ENCODE measurements at regions not wholly inside any gene's neighbourhood (a gene's known extent, or its start where the extent isn't known, plus 50 kb on each side); places are given as distances from the start of the nearest gene placed in this dataset.

DNA sequence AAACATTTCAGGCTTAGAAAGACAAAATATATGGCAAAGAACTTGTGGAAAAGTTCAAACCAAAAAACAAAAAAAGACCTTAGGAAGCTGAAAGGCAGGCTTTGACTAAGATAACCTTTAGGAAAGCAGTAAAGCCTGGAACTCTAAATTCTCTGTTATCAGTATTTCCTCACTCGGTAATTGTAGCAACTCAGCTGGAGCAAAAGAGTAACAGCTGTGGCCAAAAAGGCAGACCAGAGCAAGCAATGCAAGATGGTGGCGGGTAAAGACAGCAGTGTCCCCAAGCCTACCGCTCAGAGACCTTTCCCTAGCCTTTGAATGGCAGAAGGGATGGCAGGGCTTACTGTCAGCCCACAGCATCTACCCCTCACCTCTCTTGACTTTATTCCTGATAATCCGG, 63.1 kb upstream of the KLHL13 start:
- TF ChIP-seq, protein P1, sequence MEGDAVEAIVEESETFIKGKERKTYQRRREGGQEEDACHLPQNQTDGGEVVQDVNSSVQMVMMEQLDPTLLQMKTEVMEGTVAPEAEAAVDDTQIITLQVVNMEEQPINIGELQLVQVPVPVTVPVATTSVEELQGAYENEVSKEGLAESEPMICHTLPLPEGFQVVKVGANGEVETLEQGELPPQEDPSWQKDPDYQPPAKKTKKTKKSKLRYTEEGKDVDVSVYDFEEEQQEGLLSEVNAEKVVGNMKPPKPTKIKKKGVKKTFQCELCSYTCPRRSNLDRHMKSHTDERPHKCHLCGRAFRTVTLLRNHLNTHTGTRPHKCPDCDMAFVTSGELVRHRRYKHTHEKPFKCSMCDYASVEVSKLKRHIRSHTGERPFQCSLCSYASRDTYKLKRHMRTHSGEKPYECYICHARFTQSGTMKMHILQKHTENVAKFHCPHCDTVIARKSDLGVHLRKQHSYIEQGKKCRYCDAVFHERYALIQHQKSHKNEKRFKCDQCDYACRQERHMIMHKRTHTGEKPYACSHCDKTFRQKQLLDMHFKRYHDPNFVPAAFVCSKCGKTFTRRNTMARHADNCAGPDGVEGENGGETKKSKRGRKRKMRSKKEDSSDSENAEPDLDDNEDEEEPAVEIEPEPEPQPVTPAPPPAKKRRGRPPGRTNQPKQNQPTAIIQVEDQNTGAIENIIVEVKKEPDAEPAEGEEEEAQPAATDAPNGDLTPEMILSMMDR (IDR thresholded peaks at IDR 0.05), result no peak
- TF ChIP-seq POLR2A (IDR thresholded peaks at IDR 0.05), result no peak
- 81 to 85% methylated on average over 4 of the region's 4 CpGs for WGBS, 2 donors
- no peak overlapping the region for H3K4me3 ChIP-seq (ENCODE audit: low read depth, poor library complexity, severe bottlenecking)
- no peak for DNase-seq (ENCODE audit: low spot score in 2 of 2)
- intact Hi-C loops (cut with DNase I; ENCODE audit: low total_unique reads), result no loop called here

- intact Hi-C loops (cut with DNase I; ENCODE audit: low total_unique reads), result no loop called here
- 19 to 37% methylated on average over 4 of the region's 4 CpGs for WGBS, 2 donors
- DNase-seq (ENCODE audit: low spot score in 2 of 2), result no peak
- TF ChIP-seq POLR2A (IDR thresholded peaks at IDR 0.05), result no peak
- TF ChIP-seq, protein P1 (IDR thresholded peaks at IDR 0.05), result no peak
- no peak overlapping the region for H3K4me3 ChIP-seq (ENCODE audit: low read depth, poor library complexity, severe bottlenecking)
Measured at GRCh38 chrX:118181030-118181429, 64.4 kb upstream of the KLHL13 start.

DNA sequence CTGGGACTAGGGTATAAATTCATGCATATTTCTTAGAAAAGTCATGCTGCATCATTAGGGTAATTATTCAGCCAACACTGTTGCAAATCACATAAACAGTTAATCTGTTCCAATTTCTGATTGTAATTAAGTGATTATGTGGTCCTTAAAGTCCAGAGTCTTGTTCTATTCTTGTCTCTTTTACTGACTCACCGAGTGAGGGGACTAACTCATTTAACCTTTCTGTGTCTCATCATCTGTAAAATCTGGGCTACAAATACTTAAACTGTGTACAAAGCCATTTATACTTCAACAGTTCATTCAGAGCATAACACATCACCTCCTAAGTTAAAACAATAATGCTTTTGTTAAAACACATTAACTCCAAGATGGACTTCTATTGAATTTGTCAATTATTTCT, 65.4 kb upstream of the KLHL13 start:
- 11 to 23% methylated on average over 1 of the region's 1 CpG for WGBS, 2 donors
- H3K4me3 ChIP-seq (ENCODE audit: low read depth, poor library complexity, severe bottlenecking), result no peak overlapping the region
- DNase-seq (ENCODE audit: low spot score in 2 of 2), result no peak
- no peak for TF ChIP-seq POLR2A (IDR thresholded peaks at IDR 0.05)
- TF ChIP-seq, protein P1 (IDR thresholded peaks at IDR 0.05), result no peak
- intact Hi-C loops (cut with DNase I; ENCODE audit: low total_unique reads), result no loop called here

GRCh38 chrX:118182681-118183080, 66.1 kb upstream of the KLHL13 start:
- no peak overlapping the region for H3K4me3 ChIP-seq (ENCODE audit: low read depth, poor library complexity, severe bottlenecking)
- intact Hi-C loops (cut with DNase I; ENCODE audit: low total_unique reads), result no loop called here
- DNase-seq (ENCODE audit: low spot score in 2 of 2), result no peak
- TF ChIP-seq POLR2A (IDR thresholded peaks at IDR 0.05), result no peak
- TF ChIP-seq, protein P1 (IDR thresholded peaks at IDR 0.05), result no peak
- WGBS, 2 donors, result 32 to 53% methylated on average over 3 of the region's 3 CpGs

DNA sequence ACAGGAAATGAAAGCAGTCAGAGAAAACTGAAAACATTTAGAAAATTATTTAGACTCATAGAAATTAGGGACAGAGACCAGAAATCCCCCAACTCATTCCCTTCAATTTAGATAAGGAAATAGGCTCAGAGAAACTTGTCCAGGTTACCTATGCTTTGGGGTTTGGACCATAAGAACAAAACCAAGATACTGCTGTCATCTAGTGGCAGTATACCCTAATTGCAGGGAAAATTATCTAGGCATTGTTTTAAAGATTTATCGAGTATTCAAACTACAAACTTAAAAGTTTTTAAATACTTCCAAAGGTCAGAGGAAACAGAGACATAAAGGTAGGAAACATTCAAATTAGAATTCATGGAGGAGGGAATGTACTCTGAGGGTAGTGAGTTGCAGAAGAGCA, 67.0 kb upstream of the KLHL13 start:
- no peak for DNase-seq (ENCODE audit: low spot score in 2 of 2)
- intact Hi-C loops (cut with DNase I; ENCODE audit: low total_unique reads), result no loop called here
- no peak overlapping the region for H3K4me3 ChIP-seq (ENCODE audit: low read depth, poor library complexity, severe bottlenecking)
- TF ChIP-seq, protein P1 (IDR thresholded peaks at IDR 0.05), result no peak
- TF ChIP-seq POLR2A (IDR thresholded peaks at IDR 0.05), result no peak
- WGBS, 2 donors, result 97 to 100% methylated on average over 1 of the region's 1 CpG

DNA sequence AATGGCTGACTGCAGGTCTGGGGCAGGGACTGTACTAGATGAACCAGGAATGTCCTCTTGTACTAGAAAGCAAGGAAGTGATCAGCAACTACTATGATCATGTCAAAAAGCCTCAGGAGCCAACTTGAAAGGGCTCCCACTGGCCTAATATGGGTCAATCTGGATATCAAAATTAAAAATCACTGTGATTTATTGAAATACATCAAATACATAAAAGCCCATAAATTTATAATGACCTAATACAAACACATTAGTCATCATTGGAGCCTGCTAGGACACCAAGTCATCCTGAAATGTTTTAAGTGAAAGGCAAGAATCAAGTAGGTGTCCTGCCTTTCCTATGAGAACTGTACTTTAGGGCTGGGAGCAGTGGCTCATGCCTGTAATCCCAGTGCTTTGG, 70.5 kb upstream of the KLHL13 start:
- no peak overlapping the region for H3K4me3 ChIP-seq (ENCODE audit: low read depth, poor library complexity, severe bottlenecking)
- TF ChIP-seq POLR2A (IDR thresholded peaks at IDR 0.05), result no peak
- DNase-seq (ENCODE audit: low spot score in 2 of 2), result no peak
- intact Hi-C loops (cut with DNase I; ENCODE audit: low total_unique reads), result no loop called here

Data from lower leg skin (tissue), 4 donors.